Panc1 (cell line): ENCODE measurements at regions not wholly inside any gene's neighbourhood (a gene's known extent, or its start where the extent isn't known, plus 50 kb on each side); places are given as distances from the start of the nearest gene placed in this dataset.

Experiments
- ATAC-seq: fragments of 200-7000 bp; cut with Tn5 transposase; 2 replicates; pipeline ENCODE4 v1.9.1; 2020; ENCODE audit warnings: mild to moderate bottlenecking, moderate library complexity
- BruUV-seq: library from RNA; stranded (reverse); fragments of 400-500 nt; replicated peaks from 2 replicates; lab custom pipeline; 2021; lab: Mats Ljungman, UMichigan
- CTCF ChIA-PET: fragments of 300-600 bp; sonication (Branson Sonifier 250); formaldehyde crosslinking; loops from one replicate; lab custom pipeline; 2022; ENCODE audit warnings: antibody characterized with exemption; lab: Charles Lee
- POLR2A ChIA-PET: fragments of 300-600 bp; sonication (Branson Sonifier 250); formaldehyde crosslinking; loops from one replicate; lab custom pipeline; 2022; ENCODE audit warnings: antibody characterized with exemption; lab: Charles Lee
- DNase-seq: peaks from one replicate; pipeline ENCODE4 v3.0.0-alpha.2; 2010; ENCODE audit warnings: low read depth, low spot score
- H3K27ac ChIP-seq: 2 replicates; pipeline ENCODE4 v1.5.1; 2011; ENCODE audit warnings: mild to moderate bottlenecking, low read length, inconsistent platforms
- H3K27me3 ChIP-seq: fragments of 200-500 bp; sonication (Bioruptor generic); 2 replicates; pipeline ENCODE4 v1.6.0; 2014; ENCODE audit warnings: low read length, inconsistent platforms; ENCODE audit not compliant: control insufficient read depth, insufficient read depth
- H3K36me3 ChIP-seq: fragments of 200-500 bp; sonication (Bioruptor generic); 2 replicates; pipeline ENCODE4 v1.5.1; 2014; ENCODE audit warnings: inconsistent platforms, mild to moderate bottlenecking, low read length, moderate library complexity; ENCODE audit not compliant: control insufficient read depth, insufficient read depth
- H3K4me1 ChIP-seq: 2 replicates; pipeline ENCODE4 v1.5.1; 2011; ENCODE audit warnings: inconsistent platforms, mild to moderate bottlenecking, low read length, moderate library complexity; ENCODE audit not compliant: control insufficient read depth, insufficient read depth
- H3K4me3 ChIP-seq, 2 experiments: 2 replicates each; pipeline ENCODE4 v1.5.1; 2011 to 2012; ENCODE audit warnings: low read depth in 2 of 2, low read length in 2 of 2, mild to moderate bottlenecking in 2 of 2, inconsistent platforms in 1 of 2, moderate library complexity in 1 of 2
- H3K9me3 ChIP-seq: fragments of 200-500 bp; sonication (Bioruptor generic); 2 replicates; pipeline ENCODE4 v1.5.1; 2014; ENCODE audit warnings: low read depth, mild to moderate bottlenecking, inconsistent platforms, low read length, moderate library complexity; ENCODE audit not compliant: control insufficient read depth, insufficient read depth
- CTCF ChIP-seq: fragments of 450-650 bp; IDR thresholded peaks from 2 replicates; pipeline ENCODE4 v1.5.1; 2017; ENCODE audit warnings: mild to moderate bottlenecking
- POLR2AphosphoS5 ChIP-seq: IDR thresholded peaks from 2 replicates; pipeline ENCODE4 v1.6.1; 2012; ENCODE audit warnings: mild to moderate bottlenecking, low read depth, low read length, moderate library complexity
- REST ChIP-seq, 2 experiments: IDR thresholded peaks; 2 replicates each; pipeline ENCODE4 v1.6.1; 2011 to 2012; ENCODE audit warnings: low read depth in 2 of 2, control low read depth in 1 of 2, low read length in 1 of 2, mild to moderate bottlenecking in 1 of 2, moderate library complexity in 1 of 2; ENCODE audit not compliant: insufficient read depth in 1 of 2
- SIN3A ChIP-seq: IDR thresholded peaks from 2 replicates; pipeline ENCODE4 v1.6.1; 2012; ENCODE audit warnings: low read depth, mild to moderate bottlenecking, low read length, moderate library complexity, borderline replicate concordance; ENCODE audit not compliant: insufficient read depth
- TCF7L2 ChIP-seq: IDR thresholded peaks from 2 replicates; pipeline ENCODE4 v1.6.1; 2011; ENCODE audit warnings: mild to moderate bottlenecking, low read depth, low read length, inconsistent platforms
- in situ Hi-C: cut with HindIII; loops from 2 replicates; pipeline ENCODE4 v1.10.0; 2016; ENCODE audit warnings: low sequenced_read_pairs, low pct_unique_long_range_greater_than_20kb
- intact Hi-C: fragments of 100-400 bp; cut with micrococcal nuclease; formaldehyde crosslinking; loops from one replicate; pipeline ENCODE4 v1.10.0; 2022; ENCODE audit not compliant: unreplicated experiment

DNA sequence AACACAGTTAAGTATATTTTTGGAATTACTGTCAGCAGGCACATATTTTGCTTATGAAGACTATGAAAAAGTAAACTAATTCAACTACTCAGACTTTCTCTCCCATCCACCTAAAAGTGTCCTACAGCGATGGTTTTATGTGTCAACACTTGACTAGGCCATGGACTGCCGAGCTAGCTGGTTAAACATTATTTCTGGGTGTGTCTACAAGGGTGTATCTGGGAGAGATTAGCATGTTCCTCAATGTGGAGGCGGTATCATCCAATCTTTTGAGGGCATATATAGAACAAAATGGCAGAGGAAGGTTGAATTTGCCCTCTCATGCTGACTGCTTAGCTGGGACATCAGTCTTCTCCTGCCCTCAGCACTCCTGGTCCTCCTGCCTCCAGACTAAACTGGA lies 82.7 kb upstream of the CDYL2 start:
- ATAC-seq (no peak), DNase-seq (no peak)
- BruUV-seq: no TSS peak
- in situ Hi-C loops: no loop called here
- H3K4me3 ChIP-seq: no peak overlapping the region
- intact Hi-C loops: no loop called here
- TF ChIP-seq SIN3A (no peak), REST (IDR thresholded peaks at IDR 0.05; ENCODE audit: insufficient read depth in 1 of 2, low read depth in 2 of 2, low read length in 1 of 2) (no peak), TCF7L2 (no peak), CTCF (no peak), POLR2AphosphoS5 (no peak)
- ChIA-PET POLR2A (no interaction called here), CTCF (no interaction called here)
- no peaks in the 10 kb centered on the region for H3K27me3 ChIP-seq
- H3K36me3 ChIP-seq: no peaks in the 10 kb centered on the region
- H3K4me1 ChIP-seq: no peaks in the 10 kb centered on the region
- H3K27ac ChIP-seq: no peak overlapping the region
- H3K9me3 ChIP-seq: no peaks in the 10 kb centered on the region

GRCh38 chr16:80883816-80884215 lies 79.4 kb upstream of the CDYL2 start:
- ATAC-seq: no peak
- Histone ChIP-seq H3K27me3 (no peaks in the 10 kb centered on the region), H3K4me3 (no peak overlapping the region), H3K9me3 (no peaks in the 10 kb centered on the region), H3K4me1 (no peaks in the 10 kb centered on the region), H3K27ac (no peak overlapping the region), H3K36me3 (no peaks in the 10 kb centered on the region)
- no peak for TF ChIP-seq SIN3A
- no peak for TF ChIP-seq POLR2AphosphoS5
- ChIA-PET CTCF (no interaction called here), POLR2A (no interaction called here)
- intact Hi-C loops: no loop called here
- in situ Hi-C loops: no loop called here
- BruUV-seq: no TSS peak
- no peak for DNase-seq

DNA sequence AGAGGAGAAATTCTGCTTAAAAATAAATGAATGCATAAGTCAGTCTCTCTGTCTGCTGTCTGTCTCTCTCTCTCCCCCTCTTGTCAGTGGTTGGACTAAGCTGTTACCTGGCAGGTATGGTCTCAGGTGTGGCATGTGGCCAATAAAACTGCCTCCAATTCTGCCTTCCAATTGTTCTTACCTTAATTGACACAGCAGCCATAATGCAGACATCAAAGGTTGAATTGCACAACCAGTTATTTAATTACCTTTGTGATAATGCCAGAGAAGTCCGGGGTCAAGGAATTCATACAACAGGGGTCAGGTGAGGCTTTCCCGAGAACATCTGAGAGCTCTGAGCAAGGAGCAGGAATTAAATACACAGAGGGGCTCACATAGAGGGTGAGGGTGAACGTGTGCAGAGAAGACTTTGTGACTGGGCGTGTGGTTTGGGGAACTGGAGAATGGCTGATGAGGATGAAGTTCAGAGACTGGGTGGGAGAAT lies 78.8 kb upstream of the CDYL2 start:
- CTCF ChIA-PET: no interaction called here
- TF ChIP-seq REST (IDR thresholded peaks at IDR 0.05; ENCODE audit: insufficient read depth in 1 of 2, low read depth in 2 of 2, low read length in 1 of 2) (no peak), TCF7L2 (no peak)
- Histone ChIP-seq H3K27me3 (no peaks in the 10 kb centered on the region), H3K27ac (no peak overlapping the region), H3K4me1 (no peaks in the 10 kb centered on the region), H3K9me3 (no peaks in the 10 kb centered on the region), H3K36me3 (no peaks in the 10 kb centered on the region), H3K4me3 (no peak overlapping the region)
- in situ Hi-C loops (no loop called here), intact Hi-C loops (no loop called here)
- BruUV-seq: no TSS peak
- no peak for DNase-seq
- POLR2A ChIA-PET: no interaction called here
- ATAC-seq: no peak
